ENCODE measurements at regions not wholly inside any gene's neighbourhood (a gene's known extent, or its start where the extent isn't known, plus 50 kb on each side); places are given as distances from the start of the nearest gene placed in this dataset.

GRCh38 chrX:110430293-110431076, 71.8 kb downstream of the RTL9 start:
- no peak for DNase-seq (ENCODE audit: low read depth in 1 of 2, low spot score in 1 of 2)

GRCh38 chrX:110432091-110432905, 73.7 kb downstream of the RTL9 start:
- no peak for DNase-seq (ENCODE audit: low read depth in 1 of 2, low spot score in 1 of 2)

- DNase-seq (ENCODE audit: low read depth in 1 of 2, low spot score in 1 of 2) = no peak
Observed at GRCh38 chrX:110432906-110433215, 74.2 kb downstream of the RTL9 start.

- DNase-seq (ENCODE audit: low read depth in 1 of 2, low spot score in 1 of 2) = no peak
Observed at GRCh38 chrX:110435196-110435595, 76.5 kb downstream of the RTL9 start.

- DNase-seq (ENCODE audit: low read depth in 1 of 2, low spot score in 1 of 2) = no peak
Observed at GRCh38 chrX:110436523-110436922, 77.9 kb downstream of the RTL9 start.

- DNase-seq (ENCODE audit: low read depth in 1 of 2, low spot score in 1 of 2) = no peak
Observed at GRCh38 chrX:110437686-110438085, 79.0 kb downstream of the RTL9 start.

GRCh38 chrX:110440016-110440805, 81.6 kb downstream of the RTL9 start:
- DNase-seq (ENCODE audit: low read depth in 1 of 2, low spot score in 1 of 2) = no peak

- DNase-seq (ENCODE audit: low read depth in 1 of 2, low spot score in 1 of 2) = no peak
Observed at GRCh38 chrX:110442635-110443034, 84.0 kb downstream of the RTL9 start.

GRCh38 chrX:110444996-110445395, 86.3 kb downstream of the RTL9 start:
- no peak for DNase-seq (ENCODE audit: low read depth in 1 of 2, low spot score in 1 of 2)

- DNase-seq (ENCODE audit: low read depth in 1 of 2, low spot score in 1 of 2) = no peak
Observed at GRCh38 chrX:110448459-110448858, 89.8 kb downstream of the RTL9 start.

GRCh38 chrX:110449312-110449711, 90.7 kb downstream of the RTL9 start:
- no peak for DNase-seq (ENCODE audit: low read depth in 1 of 2, low spot score in 1 of 2)

- DNase-seq (ENCODE audit: low read depth in 1 of 2, low spot score in 1 of 2) = peak; percentile 2 to 18
Observed at GRCh38 chrX:110450050-110450449, 91.4 kb downstream of the RTL9 start.

GRCh38 chrX:110454336-110454735, 95.7 kb downstream of the RTL9 start:
- no peak for DNase-seq (ENCODE audit: low read depth in 1 of 2, low spot score in 1 of 2)

- DNase-seq (ENCODE audit: low read depth in 1 of 2, low spot score in 1 of 2) = no peak
Observed at GRCh38 chrX:110462957-110463356, 104.3 kb downstream of the RTL9 start.

GRCh38 chrX:110466790-110467189, 108.1 kb downstream of the RTL9 start:
- no peak for DNase-seq (ENCODE audit: low read depth in 1 of 2, low spot score in 1 of 2)

GRCh38 chrX:110472265-110472664, 113.6 kb downstream of the RTL9 start:
- DNase-seq (ENCODE audit: low read depth in 1 of 2, low spot score in 1 of 2) = no peak

GRCh38 chrX:110477593-110478228, 119.1 kb downstream of the RTL9 start:
- no peak for DNase-seq (ENCODE audit: low read depth in 1 of 2, low spot score in 1 of 2)

- no peak for DNase-seq (ENCODE audit: low read depth in 1 of 2, low spot score in 1 of 2)
Observed at GRCh38 chrX:110491846-110492620, 133.4 kb downstream of the RTL9 start.

GRCh38 chrX:110504947-110505346, 146.3 kb downstream of the RTL9 start:
- DNase-seq (ENCODE audit: low read depth in 1 of 2, low spot score in 1 of 2) = no peak

- no peak for DNase-seq (ENCODE audit: low read depth in 1 of 2, low spot score in 1 of 2)
Observed at GRCh38 chrX:110509755-110510532, 151.3 kb downstream of the RTL9 start.
